ENCODE measurements at regions not wholly inside any gene's neighbourhood (a gene's known extent, or its start where the extent isn't known, plus 50 kb on each side); places are given as distances from the start of the nearest gene placed in this dataset.

- no peaks in the 10 kb centered on the region for H3K79me2 ChIP-seq (ENCODE audit: insufficient read depth, low read length)
- H3K9ac ChIP-seq (ENCODE audit: low read length), result no peak overlapping the region
- DNase-seq (ENCODE audit: low read depth, low spot score) (no peak), ATAC-seq (no peak)
- H3K27me3 ChIP-seq (ENCODE audit: insufficient read depth, low read length), result peaks cover 28% of the 10 kb centered on the region; the same call in 1 of the 2 replicates
- H2AFZ ChIP-seq (ENCODE audit: low read depth, low read length, poor library complexity, severe bottlenecking), result no peak overlapping the region
- ChIA-PET POLR2A (no interaction called here), CTCF (no interaction called here), RAD21 (ENCODE audit: low non-redundant PET in 1 of 2, low total read pairs in 2 of 2, uncharacterized antibody in 2 of 2, unreplicated experiment in 2 of 2) (no interaction called here)
- TF ChIP-seq FOSL1 (IDR thresholded peaks at IDR 0.05; ENCODE audit: low read depth) (no peak), JUND (IDR thresholded peaks at IDR 0.05) (no peak), POLR2AphosphoS5 (IDR thresholded peaks at IDR 0.05; ENCODE audit: low read depth, low read length) (no peak), TCF7L2 (IDR thresholded peaks at IDR 0.05; ENCODE audit: borderline replicate concordance, extremely low read depth, insufficient read depth, insufficient read length) (no peak), EZH2 (IDR thresholded peaks at IDR 0.05) (no peak), ATF3 (IDR thresholded peaks at IDR 0.05) (no peak), ELF1 (IDR thresholded peaks at IDR 0.05; ENCODE audit: borderline replicate concordance, low read depth) (no peak), EZH2phosphoT487 (IDR thresholded peaks at IDR 0.05; ENCODE audit: borderline replicate concordance) (no peak), ZFX (IDR thresholded peaks at IDR 0.05) (no peak)
- no peaks in the 10 kb centered on the region for H3K9me2 ChIP-seq (ENCODE audit: insufficient read depth)
- no peak overlapping the region for H3K4me2 ChIP-seq (ENCODE audit: low read length)
- no peaks in the 10 kb centered on the region for H3K9me3 ChIP-seq (ENCODE audit: control insufficient read depth in 1 of 2, insufficient read depth in 1 of 2, low read depth in 1 of 2, low read length in 2 of 2)
- H3K4me1 ChIP-seq (ENCODE audit: control insufficient read depth in 1 of 2, insufficient read depth in 2 of 2, low read length in 2 of 2), result no peaks in the 10 kb centered on the region
- H4K20me1 ChIP-seq (ENCODE audit: insufficient read depth), result no peaks in the 10 kb centered on the region
- no peaks in the 10 kb centered on the region; a peak in 1 of 4 replicates for H3K36me3 ChIP-seq (ENCODE audit: control insufficient read depth in 1 of 2, insufficient read depth in 2 of 2, low read length in 2 of 2)
- H3K4me3 ChIP-seq (replicated peaks in 1 of 2; ENCODE audit: low read depth in 1 of 2, low read length in 2 of 2), result no peak overlapping the region
- intact Hi-C loops (cut with micrococcal nuclease), result no loop called here
- BruUV-seq (replicated peaks), result no TSS peak
- H3K27ac ChIP-seq (ENCODE audit: low read depth, low read length), result no peak overlapping the region
These were observed 200.2 kb upstream of the ARHGAP20 start for GRCh38 chr11:110912437-110912836.

GRCh38 chr11:110910384-110910783 is 198.1 kb upstream of the ARHGAP20 start:
- H3K9me2 ChIP-seq (ENCODE audit: insufficient read depth), result no peaks in the 10 kb centered on the region
- no peak for ATAC-seq
- no peak overlapping the region for H3K4me2 ChIP-seq (ENCODE audit: low read length)
- H3K9me3 ChIP-seq (ENCODE audit: control insufficient read depth in 1 of 2, insufficient read depth in 1 of 2, low read depth in 1 of 2, low read length in 2 of 2), result no peaks in the 10 kb centered on the region
- H3K4me3 ChIP-seq (replicated peaks in 1 of 2; ENCODE audit: low read depth in 1 of 2, low read length in 2 of 2), result no peak overlapping the region
- no peak for TF ChIP-seq ELF1 (IDR thresholded peaks at IDR 0.05; ENCODE audit: borderline replicate concordance, low read depth)
- no peak for TF ChIP-seq FOSL1 (IDR thresholded peaks at IDR 0.05; ENCODE audit: low read depth)
- TF ChIP-seq ZNF274 (IDR thresholded peaks at IDR 0.05; ENCODE audit: low read depth, low read length), result no peak
- TF ChIP-seq TCF7L2 (IDR thresholded peaks at IDR 0.05; ENCODE audit: borderline replicate concordance, extremely low read depth, insufficient read depth, insufficient read length), result no peak
- no peak for TF ChIP-seq POLR2A (IDR thresholded peaks at IDR 0.05; ENCODE audit: borderline replicate concordance, extremely low read depth, insufficient read depth, insufficient read length)
- TF ChIP-seq RAD21 (IDR thresholded peaks at IDR 0.05; ENCODE audit: low read depth), result no peak
- no peak for TF ChIP-seq MAX (IDR thresholded peaks at IDR 0.05)
- TF ChIP-seq EZH2phosphoT487 (IDR thresholded peaks at IDR 0.05; ENCODE audit: borderline replicate concordance), result no peak
- TF ChIP-seq ZFX (IDR thresholded peaks at IDR 0.05), result no peak
- no peak for TF ChIP-seq EGR1 (IDR thresholded peaks at IDR 0.05; ENCODE audit: low read depth)
- no peak for TF ChIP-seq EZH2 (IDR thresholded peaks at IDR 0.05)
- no peak for TF ChIP-seq SIN3A (IDR thresholded peaks at IDR 0.05; ENCODE audit: low read depth)
- TF ChIP-seq CEBPB (IDR thresholded peaks at IDR 0.05; ENCODE audit: low read depth), result no peak
- no peak for TF ChIP-seq JUND (IDR thresholded peaks at IDR 0.05)
- intact Hi-C loops (cut with micrococcal nuclease), result no loop called here
- no peak overlapping the region for H3K9ac ChIP-seq (ENCODE audit: low read length)
- H3K79me2 ChIP-seq (ENCODE audit: insufficient read depth, low read length), result no peaks in the 10 kb centered on the region
- H3K27me3 ChIP-seq (ENCODE audit: insufficient read depth, low read length), result peaks cover 36% of the 10 kb centered on the region
- H3K27ac ChIP-seq (ENCODE audit: low read depth, low read length), result no peak overlapping the region
- no peak overlapping the region for H2AFZ ChIP-seq (ENCODE audit: low read depth, low read length, poor library complexity, severe bottlenecking)
- H3K4me1 ChIP-seq (ENCODE audit: control insufficient read depth in 1 of 2, insufficient read depth in 2 of 2, low read length in 2 of 2), result no peaks in the 10 kb centered on the region
- BruUV-seq (replicated peaks), result no TSS peak
- no peak for DNase-seq (ENCODE audit: low read depth, low spot score)
- H3K36me3 ChIP-seq (ENCODE audit: control insufficient read depth in 1 of 2, insufficient read depth in 2 of 2, low read length in 2 of 2), result no peaks in the 10 kb centered on the region
- no peaks in the 10 kb centered on the region for H4K20me1 ChIP-seq (ENCODE audit: insufficient read depth)
- ChIA-PET RAD21 (ENCODE audit: low non-redundant PET in 1 of 2, low total read pairs in 2 of 2, uncharacterized antibody in 2 of 2, unreplicated experiment in 2 of 2) (no interaction called here), CTCF (no interaction called here), POLR2A (no interaction called here)
